A549 (cell line): ENCODE measurements at regions not wholly inside any gene's neighbourhood (a gene's known extent, or its start where the extent isn't known, plus 50 kb on each side); places are given as distances from the start of the nearest gene placed in this dataset.

Source experiments
- KDM1A ChIP-seq: fragments of 200-600 bp; sonication (generic); IDR thresholded peaks from 2 replicates; pipeline ENCODE4 v1.6.1; 2016; ENCODE audit warnings: low read depth, mild to moderate bottlenecking
- KDM5A ChIP-seq: fragments of 200-600 bp; sonication (generic); IDR thresholded peaks from 2 replicates; pipeline ENCODE4 v1.6.1; 2016; ENCODE audit warnings: antibody characterized with exemption, mild to moderate bottlenecking
- POLR2A ChIP-seq: IDR thresholded peaks from 2 replicates; pipeline ENCODE4 v1.6.1; 2012; ENCODE audit warnings: mild to moderate bottlenecking, low read length
- RFX5 ChIP-seq: fragments of 450-650 bp; IDR thresholded peaks from 2 replicates; pipeline ENCODE4 v1.7.1; 2014; ENCODE audit warnings: antibody characterized with exemption, mild to moderate bottlenecking, moderate library complexity
- TF ChIP-seq, protein P1 (sequence below): fragments of >200 bp; sonication (Bioruptor Twin); formaldehyde crosslinking; IDR thresholded peaks from 3 replicates; pipeline ENCODE4 v1.5.1; 2016

GRCh38 chr12:131603939-131604795, 106.7 kb upstream of the SFSWAP start:
- TF ChIP-seq POLR2A (no peak), KDM1A (no peak), KDM5A (no peak), RFX5 (no peak)
- TF ChIP-seq, protein P1, sequence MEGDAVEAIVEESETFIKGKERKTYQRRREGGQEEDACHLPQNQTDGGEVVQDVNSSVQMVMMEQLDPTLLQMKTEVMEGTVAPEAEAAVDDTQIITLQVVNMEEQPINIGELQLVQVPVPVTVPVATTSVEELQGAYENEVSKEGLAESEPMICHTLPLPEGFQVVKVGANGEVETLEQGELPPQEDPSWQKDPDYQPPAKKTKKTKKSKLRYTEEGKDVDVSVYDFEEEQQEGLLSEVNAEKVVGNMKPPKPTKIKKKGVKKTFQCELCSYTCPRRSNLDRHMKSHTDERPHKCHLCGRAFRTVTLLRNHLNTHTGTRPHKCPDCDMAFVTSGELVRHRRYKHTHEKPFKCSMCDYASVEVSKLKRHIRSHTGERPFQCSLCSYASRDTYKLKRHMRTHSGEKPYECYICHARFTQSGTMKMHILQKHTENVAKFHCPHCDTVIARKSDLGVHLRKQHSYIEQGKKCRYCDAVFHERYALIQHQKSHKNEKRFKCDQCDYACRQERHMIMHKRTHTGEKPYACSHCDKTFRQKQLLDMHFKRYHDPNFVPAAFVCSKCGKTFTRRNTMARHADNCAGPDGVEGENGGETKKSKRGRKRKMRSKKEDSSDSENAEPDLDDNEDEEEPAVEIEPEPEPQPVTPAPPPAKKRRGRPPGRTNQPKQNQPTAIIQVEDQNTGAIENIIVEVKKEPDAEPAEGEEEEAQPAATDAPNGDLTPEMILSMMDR, result no peak
